Testis (tissue), 2 donors: ENCODE measurements at regions not wholly inside any gene's neighbourhood (a gene's known extent, or its start where the extent isn't known, plus 50 kb on each side); places are given as distances from the start of the nearest gene placed in this dataset.

Experiments used
- DNase-seq: peaks from one replicate; pipeline ENCODE4 v3.0.0-alpha.2; 2019
- H3K27ac ChIP-seq, 2 donors: fragments of 200-600 bp; sonication (generic); one replicate each; pipeline ENCODE4 v1.5.1; 2019
- H3K27me3 ChIP-seq: fragments of 200-600 bp; sonication (generic); one replicate; pipeline ENCODE4 v1.5.1; 2019
- H3K36me3 ChIP-seq: fragments of 200-600 bp; sonication (generic); one replicate; pipeline ENCODE4 v1.5.1; 2017; ENCODE audit warnings: low read depth; ENCODE audit errors: missing control alignments
- H3K4me1 ChIP-seq: fragments of 200-600 bp; sonication (generic); one replicate; pipeline ENCODE4 v1.5.1; 2019
- H3K4me3 ChIP-seq, 2 donors: fragments of 200-600 bp; sonication (generic); one replicate each; pipeline ENCODE4 v1.5.1; 2017 to 2019
- H3K9me3 ChIP-seq: fragments of 200-600 bp; sonication (generic); one replicate; pipeline ENCODE4 v1.5.1; 2017
- POLR2A ChIP-seq: fragments of 450-650 bp; IDR thresholded peaks from one replicate; pipeline ENCODE4 v1.6.1; 2017; ENCODE audit warnings: antibody characterized with exemption, mild to moderate bottlenecking, moderate library complexity
- WGBS, 2 donors: methylation state at CpG; one replicate each; pipeline ENCODE4 v1.1.5; 2018; 5-methylcytosine and 5-hydroxymethylcytosine counted together
- intact Hi-C: fragments of 100-400 bp; cut with DNase I; formaldehyde crosslinking; loops from one replicate; pipeline ENCODE4 v1.15.1; 2023; ENCODE audit warnings: low total_unique reads
- TF ChIP-seq, protein P1 (sequence below), 3 experiments: fragments of 450-650 bp in 2 of 3; fragments of 200-600 bp in 1 of 3; sonication (generic) in 1 of 3; IDR thresholded peaks; one replicate each; pipeline ENCODE4 v1.5.1; 2016 to 2019; ENCODE audit warnings: antibody characterized with exemption in 3 of 3, mild to moderate bottlenecking in 2 of 3, moderate library complexity in 1 of 3

DNA sequence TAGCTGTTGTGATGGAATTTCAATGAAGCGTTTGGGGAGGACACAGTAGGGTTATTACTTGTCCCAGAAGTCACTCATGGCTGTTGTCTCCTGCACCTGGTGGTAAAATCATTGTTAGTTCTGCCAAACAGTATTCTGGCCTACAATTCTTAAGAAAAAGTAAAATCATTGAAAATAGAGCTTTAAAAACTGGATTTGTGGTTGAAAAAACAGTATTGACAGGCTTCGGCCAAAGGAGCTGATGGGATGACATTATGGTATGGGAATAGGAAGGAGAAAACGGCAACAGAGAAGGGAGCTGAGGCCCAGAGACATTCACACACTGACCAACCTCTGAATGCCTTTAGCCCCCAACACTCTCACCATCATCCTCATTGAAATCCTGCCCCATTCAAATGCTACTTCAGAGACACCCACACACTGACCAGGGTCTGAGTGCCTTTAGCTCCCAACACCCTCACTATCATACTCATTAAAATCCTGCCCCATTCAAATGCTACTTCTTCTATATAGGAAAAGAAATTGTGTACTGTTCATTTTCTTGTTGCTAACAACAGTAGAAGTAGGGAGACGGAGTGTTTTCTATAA lies 114.1 kb upstream of the OSR1 start:
- Histone ChIP-seq H3K27me3 (no peaks in the 10 kb centered on the region), H3K9me3 (no peaks in the 10 kb centered on the region), H3K27ac (no peak overlapping the region), H3K36me3 (no peaks in the 10 kb centered on the region), H3K4me3 (no peak overlapping the region), H3K4me1 (no peaks in the 10 kb centered on the region)
- DNase-seq, result no peak
- 88 to 89% methylated on average over 4 of the region's 4 CpGs for WGBS, 2 donors
- no peak for TF ChIP-seq POLR2A
- TF ChIP-seq, protein P1, sequence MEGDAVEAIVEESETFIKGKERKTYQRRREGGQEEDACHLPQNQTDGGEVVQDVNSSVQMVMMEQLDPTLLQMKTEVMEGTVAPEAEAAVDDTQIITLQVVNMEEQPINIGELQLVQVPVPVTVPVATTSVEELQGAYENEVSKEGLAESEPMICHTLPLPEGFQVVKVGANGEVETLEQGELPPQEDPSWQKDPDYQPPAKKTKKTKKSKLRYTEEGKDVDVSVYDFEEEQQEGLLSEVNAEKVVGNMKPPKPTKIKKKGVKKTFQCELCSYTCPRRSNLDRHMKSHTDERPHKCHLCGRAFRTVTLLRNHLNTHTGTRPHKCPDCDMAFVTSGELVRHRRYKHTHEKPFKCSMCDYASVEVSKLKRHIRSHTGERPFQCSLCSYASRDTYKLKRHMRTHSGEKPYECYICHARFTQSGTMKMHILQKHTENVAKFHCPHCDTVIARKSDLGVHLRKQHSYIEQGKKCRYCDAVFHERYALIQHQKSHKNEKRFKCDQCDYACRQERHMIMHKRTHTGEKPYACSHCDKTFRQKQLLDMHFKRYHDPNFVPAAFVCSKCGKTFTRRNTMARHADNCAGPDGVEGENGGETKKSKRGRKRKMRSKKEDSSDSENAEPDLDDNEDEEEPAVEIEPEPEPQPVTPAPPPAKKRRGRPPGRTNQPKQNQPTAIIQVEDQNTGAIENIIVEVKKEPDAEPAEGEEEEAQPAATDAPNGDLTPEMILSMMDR (IDR thresholded peaks at IDR 0.05), result no peak
- intact Hi-C loops, result no loop called here

DNA sequence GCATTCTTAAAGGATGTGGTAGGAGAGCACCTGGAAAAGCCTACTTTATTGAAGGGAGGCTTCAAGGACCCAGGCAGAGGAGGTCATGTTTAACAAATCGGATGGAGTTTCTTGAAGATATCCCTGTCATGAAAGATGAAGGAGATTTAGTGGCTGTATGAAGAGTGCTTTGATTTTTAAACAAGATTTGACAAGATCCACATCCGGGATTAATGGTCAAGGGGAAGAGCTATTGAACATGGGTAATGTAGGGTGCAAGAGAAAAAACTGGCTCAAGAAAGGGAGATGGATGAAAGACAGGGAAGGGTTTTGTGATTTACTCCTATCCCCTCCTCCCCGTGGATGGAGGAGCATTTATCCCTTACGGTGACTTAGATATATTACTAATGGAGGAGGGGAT lies 113.1 kb upstream of the OSR1 start:
- Histone ChIP-seq H3K9me3 (no peaks in the 10 kb centered on the region), H3K4me3 (no peak overlapping the region), H3K4me1 (no peaks in the 10 kb centered on the region), H3K27ac (no peak overlapping the region), H3K27me3 (no peaks in the 10 kb centered on the region), H3K36me3 (no peaks in the 10 kb centered on the region)
- intact Hi-C loops, result no loop called here
- no peak for TF ChIP-seq POLR2A
- TF ChIP-seq, protein P1 (IDR thresholded peaks at IDR 0.05), result no peak
- 84 to 90% methylated on average over 4 of the region's 4 CpGs for WGBS, 2 donors
- no peak for DNase-seq

DNA sequence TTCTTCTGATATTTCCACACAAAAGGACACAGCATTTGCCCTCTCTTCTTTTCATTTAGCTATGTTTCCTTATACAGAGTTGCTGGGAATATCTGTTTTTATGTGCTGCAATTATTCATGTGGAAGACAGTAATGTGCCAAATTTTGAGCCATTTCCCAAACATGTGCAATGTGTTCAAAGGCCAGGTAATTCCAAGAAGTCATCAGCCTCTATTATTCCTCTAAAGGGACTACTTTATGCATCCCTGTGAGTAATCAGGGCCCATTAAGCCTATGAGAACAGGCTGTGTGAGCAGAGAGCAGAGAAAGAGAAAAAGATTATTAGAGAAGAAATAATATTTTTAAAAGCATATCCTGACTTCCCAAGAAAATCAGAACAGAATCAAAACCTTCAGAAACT lies 107.6 kb upstream of the OSR1 start:
- H3K4me3 ChIP-seq, result no peak overlapping the region
- intact Hi-C loops, result no loop called here
- H3K27ac ChIP-seq, result no peak overlapping the region
- DNase-seq, result no peak
- H3K4me1 ChIP-seq, result no peaks in the 10 kb centered on the region
- no peak for TF ChIP-seq POLR2A
- TF ChIP-seq, protein P1 (IDR thresholded peaks at IDR 0.05), result no peak
- no peaks in the 10 kb centered on the region for H3K36me3 ChIP-seq
- H3K9me3 ChIP-seq, result no peaks in the 10 kb centered on the region
- H3K27me3 ChIP-seq, result no peaks in the 10 kb centered on the region

DNA sequence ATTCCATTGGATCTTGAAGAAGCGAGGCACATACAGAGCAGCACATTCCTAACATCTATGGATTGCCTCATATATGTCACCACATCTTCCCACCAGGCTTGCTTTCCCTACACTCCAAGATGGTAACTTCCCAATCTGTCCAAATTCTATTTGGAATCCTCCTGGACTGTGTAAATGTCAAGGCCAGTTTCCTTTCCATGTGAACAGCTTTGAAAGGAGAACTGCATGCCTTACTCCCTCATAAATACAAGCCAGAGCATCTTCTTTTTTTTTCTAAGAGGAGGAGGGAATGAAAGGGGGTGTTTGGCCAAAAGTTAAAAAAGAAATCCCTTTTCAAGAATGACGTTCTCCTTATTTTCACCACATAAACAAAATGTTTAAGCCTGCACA lies 103.8 kb upstream of the OSR1 start:
- Histone ChIP-seq H3K27ac (no peak overlapping the region), H3K27me3 (no peaks in the 10 kb centered on the region), H3K36me3 (no peaks in the 10 kb centered on the region), H3K9me3 (no peaks in the 10 kb centered on the region), H3K4me3 (no peak overlapping the region), H3K4me1 (no peaks in the 10 kb centered on the region)
- no peak for DNase-seq
- TF ChIP-seq, protein P1 (IDR thresholded peaks at IDR 0.05), result no peak
- no peak for TF ChIP-seq POLR2A
- WGBS, 2 donors, result 51 to 53% methylated on average over 2 of the region's 2 CpGs
- intact Hi-C loops, result no loop called here

DNA sequence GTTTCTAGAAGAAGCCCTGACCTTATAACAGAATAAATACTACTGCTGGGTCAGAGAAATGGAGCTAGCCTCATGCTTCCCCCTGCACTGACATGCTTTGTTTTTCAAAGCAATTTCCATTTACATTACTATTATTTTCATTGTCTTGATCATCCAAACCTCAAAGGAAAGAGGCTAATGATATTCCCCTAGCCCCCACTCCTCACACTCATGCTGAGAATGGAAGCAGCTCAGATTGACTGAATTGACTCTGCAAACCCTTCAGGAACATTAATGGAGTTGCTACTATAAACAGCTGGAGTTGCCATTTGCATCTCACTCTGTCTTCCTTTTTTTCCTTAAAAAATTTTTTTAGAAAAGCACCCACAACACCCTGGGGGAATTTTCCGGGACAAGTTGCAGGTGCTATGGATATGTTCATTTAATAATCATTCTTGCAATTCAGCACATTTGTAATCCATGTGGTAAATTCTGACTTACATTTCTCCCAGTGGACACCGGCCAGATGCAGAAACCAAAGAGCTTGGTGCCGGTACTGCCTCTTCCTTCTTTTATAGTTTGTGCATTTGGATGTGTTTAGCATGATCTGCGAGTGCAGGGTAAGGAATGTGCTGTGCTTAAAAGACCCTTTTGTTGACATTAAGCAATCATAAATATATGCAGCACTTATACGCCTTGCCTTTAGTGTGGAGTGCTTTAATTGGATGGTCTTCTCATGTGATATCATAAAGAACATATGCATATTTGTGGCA lies 103.3 kb upstream of the OSR1 start:
- DNase-seq, result no peak
- no peaks in the 10 kb centered on the region for H3K27me3 ChIP-seq
- H3K36me3 ChIP-seq, result no peaks in the 10 kb centered on the region
- TF ChIP-seq, protein P1 (IDR thresholded peaks at IDR 0.05), result no peak
- TF ChIP-seq POLR2A, result no peak
- no peak overlapping the region for H3K4me3 ChIP-seq
- H3K4me1 ChIP-seq, result no peaks in the 10 kb centered on the region
- intact Hi-C loops, result no loop called here
- H3K9me3 ChIP-seq, result no peaks in the 10 kb centered on the region
- WGBS, 2 donors, result 39 to 49% methylated on average over 5 of the region's 5 CpGs
- no peak overlapping the region for H3K27ac ChIP-seq
